K562 (cell line): ENCODE measurements at regions not wholly inside any gene's neighbourhood (a gene's known extent, or its start where the extent isn't known, plus 50 kb on each side); places are given as distances from the start of the nearest gene placed in this dataset.

ENCODE experiments used
- ATAC-seq: fragments of 200-7000 bp; cut with Tn5 transposase; 3 replicates; pipeline ENCODE4 v1.9.1; 2020; ENCODE audit warnings: moderate library complexity
- BruUV-seq: library from RNA; stranded (reverse); fragments of 400-500 nt; replicated peaks from 2 replicates; lab custom pipeline; 2021; lab: Mats Ljungman, UMichigan
- CTCF ChIA-PET: fragments of 300-600 bp; formaldehyde crosslinking; extraction: SDS; loops from one replicate; lab custom pipeline; 2021; ENCODE audit warnings: low intra/inter-chr PET ratio; lab: Yijun Ruan, JAX
- POLR2A ChIA-PET: fragments of 300-600, 350-650 bp; sonication (Branson Sonifier 250); formaldehyde crosslinking; extraction: SDS; loops from one replicate; lab custom pipeline; 2021; ENCODE audit warnings: antibody characterized with exemption, inconsistent platforms; lab: Yijun Ruan, JAX
- DNase-seq, 4 experiments: peaks; one replicate each; pipeline versions ENCODE4 v3.0.0 to v3.0.0-alpha.2; 2011 to 2018; ENCODE audit warnings: low spot score in 3 of 4, mixed read lengths in 3 of 4; ENCODE audit errors: extremely low read depth in 1 of 4
- FAIRE-seq: peaks from 2 replicates; lab custom pipeline; 2011; peaks lifted over from hg19 to GRCh38; lab: Jason Lieb, UNC
- H2AFZ ChIP-seq: 2 replicates; pipeline ENCODE4 v1.6.0; 2011; ENCODE audit warnings: low read depth, low read length, control low read depth, inconsistent platforms
- H3K27ac ChIP-seq: fragments of 200-600 bp; 3 replicates; pipeline ENCODE4 v1.8.0; 2011; ENCODE audit warnings: low read depth, mild to moderate bottlenecking, control low read depth, inconsistent platforms, low read length, moderate library complexity, mixed read lengths; ENCODE audit errors: extremely low read depth
- H3K27me3 ChIP-seq, 2 experiments: fragments of 300-600 bp in 1 of 2; 2 replicates in 1 of 2; 3 replicates in 1 of 2; pipeline versions ENCODE4 v1.6.0 to v1.8.0; 2011; ENCODE audit warnings: inconsistent platforms in 2 of 2, low read length in 2 of 2, mild to moderate bottlenecking in 1 of 2, mixed read lengths in 1 of 2, moderate library complexity in 1 of 2; ENCODE audit not compliant: control insufficient read depth in 2 of 2, insufficient read depth in 2 of 2
- H3K36me3 ChIP-seq: fragments of 300-600 bp; 3 replicates; pipeline ENCODE4 v1.8.0; 2011; ENCODE audit warnings: mild to moderate bottlenecking, low read length, inconsistent platforms; ENCODE audit not compliant: control insufficient read depth, insufficient read depth
- H3K4me1 ChIP-seq, 2 experiments: fragments of 200-600 bp in 1 of 2; replicated peaks in 1 of 2; 2 replicates in 1 of 2; 3 replicates in 1 of 2; pipeline versions ENCODE4 v1.5.1 to v1.8.0; 2011; ENCODE audit warnings: inconsistent platforms in 2 of 2, low read length in 2 of 2, mild to moderate bottlenecking in 1 of 2, mixed read lengths in 1 of 2, moderate library complexity in 1 of 2; ENCODE audit not compliant: control insufficient read depth in 2 of 2, insufficient read depth in 2 of 2
- H3K4me2 ChIP-seq: 2 replicates; pipeline ENCODE4 v1.6.1; 2011; ENCODE audit warnings: low read length, control low read depth, inconsistent platforms, mixed read lengths; ENCODE audit not compliant: insufficient read depth
- H3K4me3 ChIP-seq: fragments of 200-600 bp; sonication (generic), shearing (Covaris generic); 2 replicates; pipeline ENCODE4 v1.5.1; 2016; ENCODE audit warnings: control low read depth, inconsistent platforms
- H3K79me2 ChIP-seq: fragments of 200-600 bp; 3 replicates; pipeline ENCODE4 v1.8.0; 2011; ENCODE audit warnings: low read length, inconsistent platforms; ENCODE audit not compliant: control insufficient read depth, insufficient read depth
- H3K9ac ChIP-seq, 2 experiments: 2 replicates each; pipeline versions ENCODE4 v1.6.0 to v1.6.1; 2011; ENCODE audit warnings: low read depth in 2 of 2, low read length in 2 of 2, control low read depth in 1 of 2, inconsistent platforms in 1 of 2, mild to moderate bottlenecking in 1 of 2, mixed read lengths in 1 of 2; ENCODE audit not compliant: insufficient read depth in 1 of 2
- H3K9me1 ChIP-seq: one replicate; pipeline ENCODE4 v1.6.0; 2011; ENCODE audit warnings: inconsistent platforms, mild to moderate bottlenecking, low read length, moderate library complexity; ENCODE audit not compliant: control insufficient read depth, insufficient read depth
- H3K9me3 ChIP-seq: replicated peaks from 2 replicates; pipeline ENCODE4 v1.5.1; 2011; ENCODE audit warnings: low read depth, low read length, inconsistent platforms; ENCODE audit not compliant: control insufficient read depth, insufficient read depth
- H4K20me1 ChIP-seq: replicated peaks from 2 replicates; pipeline ENCODE4 v1.6.1; 2011; ENCODE audit warnings: low read length, inconsistent platforms, mixed read lengths; ENCODE audit not compliant: control insufficient read depth, insufficient read depth
- ATF1 ChIP-seq, 2 experiments: fragments of 450-650 bp in 1 of 2; IDR thresholded peaks; 2 replicates each; pipeline ENCODE4 v1.6.1; 2016; ENCODE audit warnings: missing compliant biosample characterization in 1 of 2, missing genetic modification characterization in 1 of 2
- ETS1 ChIP-seq: conservative IDR thresholded peaks from 2 replicates; pipeline ENCODE4 v1.6.1; 2011; ENCODE audit warnings: low read depth, mild to moderate bottlenecking, low read length; ENCODE audit not compliant: control insufficient read depth
- KLF1 ChIP-seq: fragments of 450-650 bp; IDR thresholded peaks from 2 replicates; pipeline ENCODE4 v1.6.1; 2016; ENCODE audit warnings: missing genetic modification characterization, missing compliant biosample characterization
- NR4A1 ChIP-seq, 2 experiments: fragments of 250-450 bp in 1 of 2; fragments of 450-650 bp in 1 of 2; sonication (Bioruptor Pico) in 1 of 2; IDR thresholded peaks; 2 replicates each; pipeline versions ENCODE4 v1.4.0 to v1.6.1; 2016 to 2020; ENCODE audit warnings: mild to moderate bottlenecking in 2 of 2, missing compliant biosample characterization in 1 of 2, missing genetic modification characterization in 1 of 2, moderate library complexity in 1 of 2
- POLR2G ChIP-seq: fragments of 200-400 bp; formaldehyde crosslinking; IDR thresholded peaks from 2 replicates; pipeline ENCODE4 v1.6.1; 2017; ENCODE audit warnings: low read depth, mild to moderate bottlenecking, antibody characterized with exemption, low read length, moderate library complexity
- TRIM28 ChIP-seq: fragments of 450-650 bp; IDR thresholded peaks from 2 replicates; pipeline ENCODE4 v1.6.1; 2017
- WGBS: fragments of 100-300 bp; shearing (Covaris generic); methylation state at CpG from one replicate; pipeline ENCODE4 v1.1.6; 2016; ENCODE audit warnings: low coverage, mixed read lengths; ENCODE audit not compliant: insufficient coverage; ENCODE audit errors: missing lambda C conversion rate; 5-methylcytosine and 5-hydroxymethylcytosine counted together
- in situ Hi-C: fragments of 300-500 bp; cut with MboI; formaldehyde crosslinking; loops from 4 replicates; pipeline ENCODE4 v1.15.0; 2018; ENCODE audit warnings: inconsistent platforms, mixed read lengths
- intact Hi-C: fragments of 100-400 bp; cut with micrococcal nuclease; formaldehyde crosslinking; loops from 2 replicates; pipeline ENCODE4 v1.14.2; 2022
- TF ChIP-seq, protein P1 (sequence below): sonication (generic); formaldehyde crosslinking; IDR thresholded peaks from 2 replicates; pipeline ENCODE4 v1.8.0; 2022; ENCODE audit warnings: mild to moderate bottlenecking, missing genetic modification reagents
- TF ChIP-seq, protein P2 (sequence below): fragments of 250-450 bp; sonication (Bioruptor Pico); IDR thresholded peaks from 2 replicates; pipeline ENCODE4 v1.5.0; 2022; ENCODE audit warnings: mild to moderate bottlenecking

DNA sequence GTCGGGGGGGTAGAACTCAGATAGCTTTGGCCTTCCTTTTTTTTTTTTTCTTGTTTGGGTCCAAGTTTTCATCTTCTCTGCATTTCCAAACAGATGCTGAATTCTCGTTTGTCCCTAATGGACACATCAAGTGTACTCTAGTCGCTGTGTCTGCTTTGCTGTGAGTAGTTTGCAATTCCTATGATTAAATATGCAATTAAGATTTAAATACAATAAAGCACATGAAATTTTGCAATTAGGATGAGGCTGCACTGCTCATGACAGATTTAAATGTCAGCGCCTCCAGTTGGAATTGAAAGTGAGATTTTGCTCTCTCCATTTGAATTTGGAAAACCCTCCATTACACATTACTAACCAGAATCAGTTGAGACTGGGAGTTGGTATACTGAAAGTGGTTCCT is 70.4 kb downstream of the PFDN4 start:
- no peak for DNase-seq
- no peak for FAIRE-seq
- no peak overlapping the region for H3K9ac ChIP-seq
- 3% methylated on average over 4 of the region's 4 CpGs for WGBS
- no peak for ATAC-seq
- TF ChIP-seq ETS1 (no peak), POLR2G (no peak), NR4A1 (CRISPR knock-in tag; IDR thresholded peaks at IDR 0.05) (no peak), NR4A1 (tag; IDR thresholded peaks at IDR 0.05) (no peak), ATF1 (CRISPR knock-in tag; IDR thresholded peaks at IDR 0.05) (no peak), ATF1 (tag; IDR thresholded peaks at IDR 0.05) (no peak), KLF1 (no peak), TRIM28 (no peak)
- TF ChIP-seq, protein P1, sequence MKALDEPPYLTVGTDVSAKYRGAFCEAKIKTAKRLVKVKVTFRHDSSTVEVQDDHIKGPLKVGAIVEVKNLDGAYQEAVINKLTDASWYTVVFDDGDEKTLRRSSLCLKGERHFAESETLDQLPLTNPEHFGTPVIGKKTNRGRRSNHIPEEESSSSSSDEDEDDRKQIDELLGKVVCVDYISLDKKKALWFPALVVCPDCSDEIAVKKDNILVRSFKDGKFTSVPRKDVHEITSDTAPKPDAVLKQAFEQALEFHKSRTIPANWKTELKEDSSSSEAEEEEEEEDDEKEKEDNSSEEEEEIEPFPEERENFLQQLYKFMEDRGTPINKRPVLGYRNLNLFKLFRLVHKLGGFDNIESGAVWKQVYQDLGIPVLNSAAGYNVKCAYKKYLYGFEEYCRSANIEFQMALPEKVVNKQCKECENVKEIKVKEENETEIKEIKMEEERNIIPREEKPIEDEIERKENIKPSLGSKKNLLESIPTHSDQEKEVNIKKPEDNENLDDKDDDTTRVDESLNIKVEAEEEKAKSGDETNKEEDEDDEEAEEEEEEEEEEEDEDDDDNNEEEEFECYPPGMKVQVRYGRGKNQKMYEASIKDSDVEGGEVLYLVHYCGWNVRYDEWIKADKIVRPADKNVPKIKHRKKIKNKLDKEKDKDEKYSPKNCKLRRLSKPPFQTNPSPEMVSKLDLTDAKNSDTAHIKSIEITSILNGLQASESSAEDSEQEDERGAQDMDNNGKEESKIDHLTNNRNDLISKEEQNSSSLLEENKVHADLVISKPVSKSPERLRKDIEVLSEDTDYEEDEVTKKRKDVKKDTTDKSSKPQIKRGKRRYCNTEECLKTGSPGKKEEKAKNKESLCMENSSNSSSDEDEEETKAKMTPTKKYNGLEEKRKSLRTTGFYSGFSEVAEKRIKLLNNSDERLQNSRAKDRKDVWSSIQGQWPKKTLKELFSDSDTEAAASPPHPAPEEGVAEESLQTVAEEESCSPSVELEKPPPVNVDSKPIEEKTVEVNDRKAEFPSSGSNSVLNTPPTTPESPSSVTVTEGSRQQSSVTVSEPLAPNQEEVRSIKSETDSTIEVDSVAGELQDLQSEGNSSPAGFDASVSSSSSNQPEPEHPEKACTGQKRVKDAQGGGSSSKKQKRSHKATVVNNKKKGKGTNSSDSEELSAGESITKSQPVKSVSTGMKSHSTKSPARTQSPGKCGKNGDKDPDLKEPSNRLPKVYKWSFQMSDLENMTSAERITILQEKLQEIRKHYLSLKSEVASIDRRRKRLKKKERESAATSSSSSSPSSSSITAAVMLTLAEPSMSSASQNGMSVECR (CRISPR knock-in tag): no peak
- TF ChIP-seq, protein P2, sequence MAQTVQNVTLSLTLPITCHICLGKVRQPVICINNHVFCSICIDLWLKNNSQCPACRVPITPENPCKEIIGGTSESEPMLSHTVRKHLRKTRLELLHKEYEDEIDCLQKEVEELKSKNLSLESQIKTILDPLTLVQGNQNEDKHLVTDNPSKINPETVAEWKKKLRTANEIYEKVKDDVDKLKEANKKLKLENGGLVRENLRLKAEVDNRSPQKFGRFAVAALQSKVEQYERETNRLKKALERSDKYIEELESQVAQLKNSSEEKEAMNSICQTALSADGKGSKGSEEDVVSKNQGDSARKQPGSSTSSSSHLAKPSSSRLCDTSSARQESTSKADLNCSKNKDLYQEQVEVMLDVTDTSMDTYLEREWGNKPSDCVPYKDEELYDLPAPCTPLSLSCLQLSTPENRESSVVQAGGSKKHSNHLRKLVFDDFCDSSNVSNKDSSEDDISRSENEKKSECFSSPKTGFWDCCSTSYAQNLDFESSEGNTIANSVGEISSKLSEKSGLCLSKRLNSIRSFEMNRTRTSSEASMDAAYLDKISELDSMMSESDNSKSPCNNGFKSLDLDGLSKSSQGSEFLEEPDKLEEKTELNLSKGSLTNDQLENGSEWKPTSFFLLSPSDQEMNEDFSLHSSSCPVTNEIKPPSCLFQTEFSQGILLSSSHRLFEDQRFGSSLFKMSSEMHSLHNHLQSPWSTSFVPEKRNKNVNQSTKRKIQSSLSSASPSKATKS (CRISPR knock-in tag): no peak
- no peaks in the 10 kb centered on the region for H4K20me1 ChIP-seq
- H3K4me1 ChIP-seq: no peaks in the 10 kb centered on the region
- intact Hi-C loops: no loop called here
- H3K27me3 ChIP-seq: no peaks in the 10 kb centered on the region
- ChIA-PET CTCF (no interaction called here), POLR2A (no interaction called here)
- H3K36me3 ChIP-seq: no peaks in the 10 kb centered on the region
- BruUV-seq: no TSS peak
- in situ Hi-C loops: no loop called here
- no peak overlapping the region for H2AFZ ChIP-seq
- no peaks in the 10 kb centered on the region for H3K9me1 ChIP-seq
- no peak overlapping the region for H3K27ac ChIP-seq
- H3K4me2 ChIP-seq: no peak overlapping the region
- H3K79me2 ChIP-seq: no peaks in the 10 kb centered on the region
- H3K4me3 ChIP-seq: no peak overlapping the region
- H3K9me3 ChIP-seq: no peaks in the 10 kb centered on the region
